Fibroblast of lung (primary cell): ENCODE measurements at regions not wholly inside any gene's neighbourhood (a gene's known extent, or its start where the extent isn't known, plus 50 kb on each side); places are given as distances from the start of the nearest gene placed in this dataset.

Experiments
- DNase-seq, 2 donors: peaks; one replicate each; pipeline versions ENCODE4 v3.0.0 to v3.0.0-alpha.2; 2010; ENCODE audit warnings: low read depth in 2 of 2
- H2AFZ ChIP-seq: 2 replicates; pipeline ENCODE4 v1.5.1; 2012; ENCODE audit warnings: low read length, control low read depth, inconsistent platforms
- H3K27ac ChIP-seq: 2 replicates; pipeline ENCODE4 v1.5.1; 2011; ENCODE audit warnings: low read length, control low read depth; ENCODE audit not compliant: insufficient read depth
- H3K27me3 ChIP-seq: 2 replicates; pipeline ENCODE4 v1.5.1; 2011; ENCODE audit warnings: mild to moderate bottlenecking, low read length; ENCODE audit not compliant: control insufficient read depth, insufficient read depth
- H3K36me3 ChIP-seq: 2 replicates; pipeline ENCODE4 v1.5.1; 2011; ENCODE audit warnings: low read length; ENCODE audit not compliant: control insufficient read depth, insufficient read depth
- H3K4me1 ChIP-seq: 2 replicates; pipeline ENCODE4 v1.5.1; 2011; ENCODE audit warnings: low read length; ENCODE audit not compliant: control insufficient read depth, insufficient read depth; ENCODE audit errors: extremely low read depth
- H3K4me2 ChIP-seq: 2 replicates; pipeline ENCODE4 v1.5.1; 2011; ENCODE audit warnings: low read length, control low read depth; ENCODE audit not compliant: insufficient read depth; ENCODE audit errors: extremely low read depth
- H3K4me3 ChIP-seq, 4 experiments: fragments of 200-600 bp in 1 of 4; sonication (generic) in 1 of 4; replicated peaks in 1 of 4; 2 replicates each; pipeline ENCODE4 v1.5.1; 2011 to 2016; ENCODE audit warnings: low read length in 4 of 4, low read depth in 3 of 4, mild to moderate bottlenecking in 3 of 4, control low read depth in 2 of 4, inconsistent platforms in 1 of 4, mixed read lengths in 1 of 4; ENCODE audit not compliant: insufficient read depth in 1 of 4; ENCODE audit errors: control extremely low read depth in 1 of 4
- H3K79me2 ChIP-seq: 2 replicates; pipeline ENCODE4 v1.5.1; 2012; ENCODE audit warnings: mild to moderate bottlenecking, low read length, inconsistent platforms; ENCODE audit not compliant: control insufficient read depth, insufficient read depth
- H3K9ac ChIP-seq: 2 replicates; pipeline ENCODE4 v1.5.1; 2011; ENCODE audit warnings: mild to moderate bottlenecking, low read length, control low read depth; ENCODE audit not compliant: insufficient read depth
- H3K9me3 ChIP-seq: 2 replicates; pipeline ENCODE4 v1.5.1; 2012; ENCODE audit warnings: low read depth, low read length; ENCODE audit not compliant: control insufficient read depth, insufficient read depth
- H4K20me1 ChIP-seq: 2 replicates; pipeline ENCODE4 v1.5.1; 2011; ENCODE audit warnings: low read length; ENCODE audit not compliant: control insufficient read depth, insufficient read depth; ENCODE audit errors: extremely low read depth
- CTCF ChIP-seq, 2 donors: IDR thresholded peaks in 1 of 2; conservative IDR thresholded peaks in 1 of 2; 1 replicate in 1 of 2; 2 replicates in 1 of 2; pipeline ENCODE4 v1.5.1; 2011 to 2012; ENCODE audit warnings: low read length in 2 of 2, control low read depth in 1 of 2, inconsistent platforms in 1 of 2, low read depth in 1 of 2, mild to moderate bottlenecking in 1 of 2
- EZH2 ChIP-seq: IDR thresholded peaks from 2 replicates; pipeline ENCODE4 v1.5.1; 2012; ENCODE audit warnings: low read length, control low read depth, mild to moderate bottlenecking; ENCODE audit errors: missing control alignments

- Histone ChIP-seq H3K36me3 (no peaks in the 10 kb centered on the region), H3K9me3 (no peaks in the 10 kb centered on the region), H3K27ac (no peak overlapping the region), H3K4me2 (no peak overlapping the region), H4K20me1 (no peaks in the 10 kb centered on the region), H3K4me3 (no peak overlapping the region), H3K79me2 (no peaks in the 10 kb centered on the region), H2AFZ (no peak overlapping the region), H3K9ac (no peak overlapping the region), H3K27me3 (no peaks in the 10 kb centered on the region), H3K4me1 (no peaks in the 10 kb centered on the region)
- peak; percentile 8 to 24 for DNase-seq
- TF ChIP-seq CTCF (conservative IDR thresholded peaks at IDR 0.05 in 1 of 2, IDR thresholded peaks at IDR 0.05 in 1 of 2; ENCODE audit: low read depth in 1 of 2, low read length in 2 of 2) (no peak), EZH2 (no peak)
Observed at GRCh38 chr17:45702666-45703266, 81.4 kb upstream of the CRHR1 start.

- no peak overlapping the region for H3K27ac ChIP-seq
- no peak overlapping the region for H3K4me2 ChIP-seq
- no peaks in the 10 kb centered on the region for H3K4me1 ChIP-seq
- no peak for TF ChIP-seq CTCF (conservative IDR thresholded peaks at IDR 0.05 in 1 of 2, IDR thresholded peaks at IDR 0.05 in 1 of 2; ENCODE audit: low read depth in 1 of 2, low read length in 2 of 2)
- TF ChIP-seq EZH2: no peak
- H3K79me2 ChIP-seq: no peaks in the 10 kb centered on the region
- H3K4me3 ChIP-seq: no peak overlapping the region
- H4K20me1 ChIP-seq: no peaks in the 10 kb centered on the region
- no peaks in the 10 kb centered on the region for H3K36me3 ChIP-seq
- no peaks in the 10 kb centered on the region for H3K27me3 ChIP-seq
- H3K9ac ChIP-seq: no peak overlapping the region
- no peak for DNase-seq
- H2AFZ ChIP-seq: no peak overlapping the region
- no peaks in the 10 kb centered on the region for H3K9me3 ChIP-seq
Observed at GRCh38 chr17:45703348-45703747, 80.8 kb upstream of the CRHR1 start.

GRCh38 chr17:45703806-45704205 lies 80.3 kb upstream of the CRHR1 start:
- no peak overlapping the region for H3K9ac ChIP-seq
- no peaks in the 10 kb centered on the region for H3K79me2 ChIP-seq
- H3K4me3 ChIP-seq: no peak overlapping the region
- no peak overlapping the region for H3K27ac ChIP-seq
- H2AFZ ChIP-seq: no peak overlapping the region
- no peaks in the 10 kb centered on the region for H3K27me3 ChIP-seq
- no peak for DNase-seq
- no peaks in the 10 kb centered on the region for H3K36me3 ChIP-seq
- no peak for TF ChIP-seq CTCF (conservative IDR thresholded peaks at IDR 0.05 in 1 of 2, IDR thresholded peaks at IDR 0.05 in 1 of 2; ENCODE audit: low read depth in 1 of 2, low read length in 2 of 2)
- no peaks in the 10 kb centered on the region for H3K4me1 ChIP-seq
- no peak overlapping the region for H3K4me2 ChIP-seq
- H4K20me1 ChIP-seq: no peaks in the 10 kb centered on the region
- no peaks in the 10 kb centered on the region for H3K9me3 ChIP-seq
